GM18909 (cell line): ENCODE measurements at regions not wholly inside any gene's neighbourhood (a gene's known extent, or its start where the extent isn't known, plus 50 kb on each side); places are given as distances from the start of the nearest gene placed in this dataset.

ENCODE experiments used
- ATAC-seq: cut with Tn5 transposase; IDR thresholded peaks from one replicate; pipeline ENCODE4 v1.9.1; 2021; ENCODE audit warnings: mild to moderate bottlenecking; ENCODE audit not compliant: unreplicated experiment, poor library complexity

- ATAC-seq = no peak
These were observed 261.3 kb upstream of the TLE3 start for GRCh38 chr15:70358871-70359647.

GRCh38 chr15:70358011-70358819 is 260.5 kb upstream of the TLE3 start:
- no peak for ATAC-seq

- no peak for ATAC-seq
These were observed 259.7 kb upstream of the TLE3 start for GRCh38 chr15:70357453-70357852.

GRCh38 chr15:70356919-70357318 is 259.2 kb upstream of the TLE3 start:
- ATAC-seq = no peak

GRCh38 chr15:70356062-70356860 is 258.5 kb upstream of the TLE3 start:
- ATAC-seq = no peak

- ATAC-seq = no peak
These were observed 257.6 kb upstream of the TLE3 start for GRCh38 chr15:70355275-70355795.

- no peak for ATAC-seq
These were observed 256.7 kb upstream of the TLE3 start for GRCh38 chr15:70354346-70354905.

- no peak for ATAC-seq
These were observed 256.1 kb upstream of the TLE3 start for GRCh38 chr15:70353606-70354345.

GRCh38 chr15:70351941-70352774 is 254.4 kb upstream of the TLE3 start:
- ATAC-seq = no peak

- no peak for ATAC-seq
These were observed 253.7 kb upstream of the TLE3 start for GRCh38 chr15:70351391-70351790.

- ATAC-seq = no peak
These were observed 251.0 kb upstream of the TLE3 start for GRCh38 chr15:70348581-70349344.

GRCh38 chr15:70348226-70348543 is 250.5 kb upstream of the TLE3 start:
- no peak for ATAC-seq

- no peak for ATAC-seq
These were observed 249.9 kb upstream of the TLE3 start for GRCh38 chr15:70347321-70348225.

GRCh38 chr15:70345251-70346019 is 247.7 kb upstream of the TLE3 start:
- no peak for ATAC-seq

- ATAC-seq = no peak
These were observed 246.9 kb upstream of the TLE3 start for GRCh38 chr15:70344666-70345065.

GRCh38 chr15:70343961-70344621 is 246.4 kb upstream of the TLE3 start:
- no peak for ATAC-seq
